ENCODE measurements at regions not wholly inside any gene's neighbourhood (a gene's known extent, or its start where the extent isn't known, plus 50 kb on each side); places are given as distances from the start of the nearest gene placed in this dataset.

GRCh38 chr5:9771079-9771478 lies 140.9 kb upstream of the TAS2R1 start (continued):
- TF ChIP-seq KDM4A (IDR thresholded peaks at IDR 0.05; ENCODE audit: low read depth, low read length, severe bottlenecking) (no peak), KDM1A (IDR thresholded peaks at IDR 0.05; ENCODE audit: borderline replicate concordance, low read length) (no peak), TAF7 (optimal IDR thresholded peaks at IDR 0.05; ENCODE audit: borderline replicate concordance, low read depth, low read length) (no peak)
